GM12878 (cell line): ENCODE measurements at regions not wholly inside any gene's neighbourhood (a gene's known extent, or its start where the extent isn't known, plus 50 kb on each side); places are given as distances from the start of the nearest gene placed in this dataset.

Experiments used
- ATAC-seq: fragments of 200-7000 bp; cut with Tn5 transposase; 3 replicates; pipeline ENCODE4 v1.9.1; 2020; ENCODE audit warnings: mild to moderate bottlenecking, moderate library complexity
- BruUV-seq: library from RNA; stranded (reverse); fragments of 400-500 nt; replicated peaks from 2 replicates; lab custom pipeline; 2021; lab: Mats Ljungman, UMichigan
- CTCF ChIA-PET: fragments of 300-600 bp; sonication (Branson Sonifier 250); formaldehyde crosslinking; extraction: SDS; loops from one replicate; lab custom pipeline; 2021; ENCODE audit warnings: inconsistent platforms; lab: Yijun Ruan, JAX
- POLR2A ChIA-PET: fragments of 350-600 bp; formaldehyde crosslinking; extraction: SDS; loops from one replicate; lab custom pipeline; 2021; ENCODE audit warnings: inconsistent platforms; lab: Charles Lee
- RAD21 ChIA-PET: fragments of 300-600 bp; sonication (Branson Sonifier 250); formaldehyde crosslinking; loops from one replicate; lab custom pipeline; 2023; ENCODE audit warnings: antibody characterized with exemption; ENCODE audit not compliant: unreplicated experiment; lab: Charles Lee
- SMC1A ChIA-PET: fragments of 300-600 bp; sonication (Branson Sonifier 250); formaldehyde crosslinking; loops from one replicate; lab custom pipeline; 2023; ENCODE audit not compliant: unreplicated experiment, uncharacterized antibody; lab: Charles Lee
- DNase-seq: peaks from one replicate; pipeline ENCODE4 v3.0.0-alpha.2; 2011; ENCODE audit warnings: low read depth, low spot score
- FAIRE-seq: peaks from 3 replicates; lab custom pipeline; 2011; peaks lifted over from hg19 to GRCh38; lab: Jason Lieb, UNC
- H2AFZ ChIP-seq: 2 replicates; pipeline ENCODE4 v1.6.0; 2011; ENCODE audit warnings: low read depth, low read length, control low read depth; ENCODE audit not compliant: control insufficient read depth
- H3K27ac ChIP-seq: 2 replicates; pipeline ENCODE4 v1.5.1; 2011; ENCODE audit warnings: control low read depth; ENCODE audit not compliant: control insufficient read depth, insufficient read depth
- H3K27me3 ChIP-seq, 2 experiments: replicated peaks in 1 of 2; 2 replicates each; pipeline versions ENCODE4 v1.6.0 to v1.6.1; 2011; ENCODE audit warnings: low read length in 1 of 2; ENCODE audit not compliant: control insufficient read depth in 2 of 2, insufficient read depth in 2 of 2
- H3K36me3 ChIP-seq, 2 experiments: 2 replicates each; pipeline ENCODE4 v1.5.1; 2011; ENCODE audit warnings: low read length in 1 of 2; ENCODE audit not compliant: control insufficient read depth in 2 of 2, insufficient read depth in 2 of 2
- H3K4me1 ChIP-seq: 2 replicates; pipeline ENCODE4 v1.6.1; 2011; ENCODE audit warnings: mild to moderate bottlenecking, low read length, moderate library complexity, mixed read lengths; ENCODE audit not compliant: control insufficient read depth, insufficient read depth
- H3K4me2 ChIP-seq: 2 replicates; pipeline ENCODE4 v1.6.0; 2011; ENCODE audit warnings: control low read depth; ENCODE audit not compliant: control insufficient read depth, insufficient read depth
- H3K4me3 ChIP-seq: fragments of 200-600 bp; sonication (generic); 2 replicates; pipeline ENCODE4 v1.5.1; 2016
- H3K79me2 ChIP-seq: 2 replicates; pipeline ENCODE4 v1.6.0; 2011; ENCODE audit warnings: low read length; ENCODE audit not compliant: control insufficient read depth, insufficient read depth
- H3K9ac ChIP-seq: 2 replicates; pipeline ENCODE4 v1.8.0; 2011; ENCODE audit warnings: low read length, control low read depth, mixed read lengths; ENCODE audit not compliant: control insufficient read depth, insufficient read depth
- H3K9me3 ChIP-seq: replicated peaks from 3 replicates; pipeline ENCODE4 v1.5.1; 2011; ENCODE audit warnings: mild to moderate bottlenecking, low read length; ENCODE audit not compliant: control insufficient read depth, insufficient read depth
- H4K20me1 ChIP-seq: 2 replicates; pipeline ENCODE4 v1.6.0; 2011; ENCODE audit not compliant: control insufficient read depth, insufficient read depth
- ATF7 ChIP-seq: fragments of 450-650 bp; IDR thresholded peaks from 2 replicates; pipeline ENCODE4 v1.6.1; 2016; ENCODE audit warnings: low read depth, mild to moderate bottlenecking
- BRCA1 ChIP-seq: IDR thresholded peaks from 2 replicates; pipeline ENCODE4 v1.6.1; 2011; ENCODE audit warnings: low read depth, low read length, improper control_type of control experiment
- CEBPB ChIP-seq, 2 experiments: fragments of 150-350 bp in 1 of 2; IDR thresholded peaks; 2 replicates each; pipeline ENCODE4 v1.6.1; 2012 to 2014; ENCODE audit warnings: low read depth in 2 of 2, low read length in 2 of 2, borderline replicate concordance in 1 of 2, inconsistent platforms in 1 of 2
- CHD2 ChIP-seq: IDR thresholded peaks from 2 replicates; pipeline ENCODE4 v1.6.1; 2011; ENCODE audit warnings: low read depth, low read length, improper control_type of control experiment, borderline replicate concordance
- EP300 ChIP-seq, 2 experiments: fragments of 150-350 bp in 1 of 2; IDR thresholded peaks; 2 replicates each; pipeline ENCODE4 v1.6.1; 2011 to 2012; ENCODE audit warnings: low read depth in 2 of 2, low read length in 2 of 2, borderline replicate concordance in 1 of 2, improper control_type of control experiment in 1 of 2, inconsistent platforms in 1 of 2; ENCODE audit not compliant: control insufficient read depth in 1 of 2
- GABPA ChIP-seq: IDR thresholded peaks from 2 replicates; pipeline ENCODE4 v1.6.1; 2014; ENCODE audit warnings: antibody characterized with exemption, low read depth, mild to moderate bottlenecking, inconsistent platforms
- MTA3 ChIP-seq: IDR thresholded peaks from 2 replicates; pipeline ENCODE4 v1.6.1; 2012; ENCODE audit warnings: low read length, inconsistent platforms, borderline replicate concordance
- MYC ChIP-seq: IDR thresholded peaks from 2 replicates; pipeline ENCODE4 v1.6.1; 2011; ENCODE audit warnings: mild to moderate bottlenecking, low read length, moderate library complexity, inconsistent platforms; ENCODE audit not compliant: insufficient read depth, insufficient replicate concordance, insufficient read length, severe bottlenecking
- NFYB ChIP-seq: IDR thresholded peaks from 2 replicates; pipeline ENCODE4 v1.6.1; 2011; ENCODE audit warnings: low read depth, mild to moderate bottlenecking, low read length, improper control_type of control experiment, moderate library complexity; ENCODE audit not compliant: insufficient read depth
- RAD51 ChIP-seq: fragments of 450-650 bp; IDR thresholded peaks from 2 replicates; pipeline ENCODE4 v1.6.1; 2016; ENCODE audit warnings: moderate library complexity, mild to moderate bottlenecking, inconsistent platforms
- RFX5 ChIP-seq: IDR thresholded peaks from 2 replicates; pipeline ENCODE4 v1.6.1; 2011; ENCODE audit warnings: low read depth, low read length, improper control_type of control experiment
- SMC3 ChIP-seq: IDR thresholded peaks from 2 replicates; pipeline ENCODE4 v1.6.1; 2011; ENCODE audit warnings: low read length, improper control_type of control experiment, borderline replicate concordance
- SREBF2 ChIP-seq: IDR thresholded peaks from 2 replicates; pipeline ENCODE4 v1.6.1; 2012; ENCODE audit warnings: mild to moderate bottlenecking, low read length
- TARDBP ChIP-seq: IDR thresholded peaks from 2 replicates; pipeline ENCODE4 v1.6.1; 2016; ENCODE audit warnings: borderline replicate concordance
- YBX1 ChIP-seq: fragments of 450-650 bp; IDR thresholded peaks from 2 replicates; pipeline ENCODE4 v1.6.1; 2016; ENCODE audit warnings: antibody characterized with exemption
- WGBS: methylation state at CpG from one replicate; pipeline ENCODE4 v1.1.6; 2016; ENCODE audit warnings: low lambda C conversion rate; ENCODE audit not compliant: insufficient replicate concordance, insufficient coverage; ENCODE audit errors: missing lambda C conversion rate; 5-methylcytosine and 5-hydroxymethylcytosine counted together
- in situ Hi-C: fragments of 300-500 bp; cut with MboI; formaldehyde crosslinking; loops from 9 replicates; pipeline ENCODE4 v1.14.3; 2018; ENCODE audit warnings: mixed read lengths
- intact Hi-C: fragments of 100-400 bp; cut with micrococcal nuclease; formaldehyde crosslinking; loops from one replicate; pipeline ENCODE4 v1.14.2; 2022; ENCODE audit not compliant: unreplicated experiment
- TF ChIP-seq, protein P1 (sequence below): IDR thresholded peaks from 2 replicates; pipeline ENCODE4 v1.6.1; 2011; ENCODE audit warnings: borderline replicate concordance, low read depth, mild to moderate bottlenecking, moderate library complexity, low read length; ENCODE audit not compliant: insufficient read depth, poor library complexity, severe bottlenecking
- TF ChIP-seq, protein P2 (sequence below): IDR thresholded peaks from 2 replicates; pipeline ENCODE4 v1.6.1; 2012; ENCODE audit warnings: low read depth, low read length, improper control_type of control experiment

DNA sequence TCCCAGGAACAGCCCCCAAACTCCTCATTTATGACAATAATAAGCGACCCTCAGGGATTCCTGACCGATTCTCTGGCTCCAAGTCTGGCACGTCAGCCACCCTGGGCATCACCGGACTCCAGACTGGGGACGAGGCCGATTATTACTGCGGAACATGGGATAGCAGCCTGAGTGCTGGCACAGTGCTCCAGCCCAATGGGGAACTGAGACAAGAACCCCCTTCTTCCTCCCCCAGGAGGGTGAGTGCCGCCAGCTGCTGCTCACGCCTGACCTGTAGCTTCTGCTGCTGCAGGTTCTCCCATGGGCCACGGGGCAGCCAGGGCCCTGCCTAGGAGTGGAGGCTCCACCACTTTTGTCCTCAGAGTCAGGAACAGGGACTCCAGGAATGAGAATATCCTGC is 78.2 kb downstream of the VPREB1 start:
- RAD21 ChIA-PET: no interaction called here
- H3K4me3 ChIP-seq: no peak overlapping the region
- H4K20me1 ChIP-seq: no peaks in the 10 kb centered on the region
- CTCF ChIA-PET: interaction anchor here (0.6 kb wide), 1 partner anchor 160 kb away, joined by 3 read pairs; no protein-coding TSS in a partner anchor
- ATAC-seq: no peak
- in situ Hi-C loops (no loop called here), intact Hi-C loops (no loop called here)
- no peak overlapping the region for H3K9ac ChIP-seq
- H3K9me3 ChIP-seq: no peaks in the 10 kb centered on the region
- no peaks in the 10 kb centered on the region for H3K4me1 ChIP-seq
- H3K4me2 ChIP-seq: no peak overlapping the region
- no peak overlapping the region for H3K27ac ChIP-seq
- FAIRE-seq: no peak
- BruUV-seq: no TSS peak
- TF ChIP-seq NFYB (no peak), RFX5 (no peak)
- POLR2A ChIA-PET: no interaction called here
- WGBS: 92% methylated on average over 10 of the region's 10 CpGs
- DNase-seq: no peak
- no peaks in the 10 kb centered on the region for H3K27me3 ChIP-seq
- H2AFZ ChIP-seq: no peak overlapping the region
- SMC1A ChIA-PET: no interaction called here
- H3K36me3 ChIP-seq: no peaks in the 10 kb centered on the region; a peak in 1 of 4 replicates
- H3K79me2 ChIP-seq: no peaks in the 10 kb centered on the region

DNA sequence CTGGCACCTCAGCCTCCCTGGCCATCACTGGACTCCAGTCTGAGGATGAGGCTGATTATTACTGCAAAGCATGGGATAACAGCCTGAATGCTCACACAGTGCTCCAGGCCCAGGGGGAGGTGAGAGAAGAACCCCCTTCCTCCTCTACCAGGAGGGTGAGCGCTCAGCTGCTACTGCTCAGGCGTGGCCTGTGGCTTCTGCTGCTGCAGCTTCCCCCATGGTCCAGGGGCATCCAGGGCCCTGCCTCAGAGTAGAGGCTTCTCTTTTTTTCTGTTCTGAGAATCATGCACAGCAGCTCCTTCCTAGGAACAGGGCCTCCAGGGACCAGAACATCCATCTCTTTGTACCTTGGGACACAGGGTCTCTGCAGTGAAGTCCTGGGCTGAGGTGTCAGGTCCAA is 83.1 kb downstream of the VPREB1 start:
- Histone ChIP-seq H3K27me3 (no peaks in the 10 kb centered on the region), H4K20me1 (no peaks in the 10 kb centered on the region), H3K27ac (no peak overlapping the region), H3K36me3 (no peaks in the 10 kb centered on the region), H3K79me2 (no peaks in the 10 kb centered on the region), H3K9ac (no peak overlapping the region), H3K4me3 (no peak overlapping the region), H2AFZ (no peak overlapping the region), H3K4me1 (no peaks in the 10 kb centered on the region), H3K4me2 (no peak overlapping the region), H3K9me3 (no peaks in the 10 kb centered on the region)
- CTCF ChIA-PET: interaction anchor here (1.2 kb wide), 1 partner anchor 15 kb away, joined by 3 read pairs; no protein-coding TSS in a partner anchor
- SMC1A ChIA-PET: no interaction called here
- BruUV-seq: no TSS peak
- ATAC-seq (no peak), FAIRE-seq (no peak), DNase-seq (no peak)
- RAD21 ChIA-PET: no interaction called here
- in situ Hi-C loops (no loop called here), intact Hi-C loops (no loop called here)
- WGBS: 9% methylated on average over 2 of the region's 2 CpGs
- POLR2A ChIA-PET: no interaction called here
- TF ChIP-seq, protein P1, sequence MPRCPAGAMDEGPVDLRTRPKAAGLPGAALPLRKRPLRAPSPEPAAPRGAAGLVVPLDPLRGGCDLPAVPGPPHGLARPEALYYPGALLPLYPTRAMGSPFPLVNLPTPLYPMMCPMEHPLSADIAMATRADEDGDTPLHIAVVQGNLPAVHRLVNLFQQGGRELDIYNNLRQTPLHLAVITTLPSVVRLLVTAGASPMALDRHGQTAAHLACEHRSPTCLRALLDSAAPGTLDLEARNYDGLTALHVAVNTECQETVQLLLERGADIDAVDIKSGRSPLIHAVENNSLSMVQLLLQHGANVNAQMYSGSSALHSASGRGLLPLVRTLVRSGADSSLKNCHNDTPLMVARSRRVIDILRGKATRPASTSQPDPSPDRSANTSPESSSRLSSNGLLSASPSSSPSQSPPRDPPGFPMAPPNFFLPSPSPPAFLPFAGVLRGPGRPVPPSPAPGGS: no peak
- TF ChIP-seq SREBF2: no peak
- TF ChIP-seq CHD2: no peak
- TF ChIP-seq BRCA1: no peak
- TF ChIP-seq SMC3: no peak
- TF ChIP-seq MTA3: no peak
- no peak for TF ChIP-seq TARDBP
- no peak for TF ChIP-seq ATF7
- TF ChIP-seq, protein P2, sequence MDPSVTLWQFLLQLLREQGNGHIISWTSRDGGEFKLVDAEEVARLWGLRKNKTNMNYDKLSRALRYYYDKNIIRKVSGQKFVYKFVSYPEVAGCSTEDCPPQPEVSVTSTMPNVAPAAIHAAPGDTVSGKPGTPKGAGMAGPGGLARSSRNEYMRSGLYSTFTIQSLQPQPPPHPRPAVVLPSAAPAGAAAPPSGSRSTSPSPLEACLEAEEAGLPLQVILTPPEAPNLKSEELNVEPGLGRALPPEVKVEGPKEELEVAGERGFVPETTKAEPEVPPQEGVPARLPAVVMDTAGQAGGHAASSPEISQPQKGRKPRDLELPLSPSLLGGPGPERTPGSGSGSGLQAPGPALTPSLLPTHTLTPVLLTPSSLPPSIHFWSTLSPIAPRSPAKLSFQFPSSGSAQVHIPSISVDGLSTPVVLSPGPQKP: no peak
- TF ChIP-seq CEBPB (IDR thresholded peaks at IDR 0.05; ENCODE audit: borderline replicate concordance in 1 of 2, low read depth in 2 of 2, low read length in 2 of 2): no peak
- no peak for TF ChIP-seq YBX1
- no peak for TF ChIP-seq EP300 (IDR thresholded peaks at IDR 0.05; ENCODE audit: borderline replicate concordance in 1 of 2, control insufficient read depth in 1 of 2, low read depth in 2 of 2, low read length in 2 of 2)
- TF ChIP-seq MYC: no peak
- TF ChIP-seq GABPA: no peak
- no peak for TF ChIP-seq RAD51
